NCI-H2107 (cell line): ENCODE measurements at regions not wholly inside any gene's neighbourhood (a gene's known extent, or its start where the extent isn't known, plus 50 kb on each side); places are given as distances from the start of the nearest gene placed in this dataset.

ENCODE experiments used
- DNase-seq: peaks from one replicate; lab custom pipeline; 2025; lab: John Stamatoyannopoulos, UW

GRCh38 chr4:189385579-189385978 lies 555.1 kb upstream of the FRG1 start:
- no peak for DNase-seq

- no peak for DNase-seq
Measured at GRCh38 chr4:189396435-189396834, 544.2 kb upstream of the FRG1 start.

GRCh38 chr4:189404271-189404670 lies 536.4 kb upstream of the FRG1 start:
- no peak for DNase-seq

GRCh38 chr4:189409158-189409557 lies 531.5 kb upstream of the FRG1 start:
- no peak for DNase-seq

GRCh38 chr4:189414021-189414420 lies 526.7 kb upstream of the FRG1 start:
- no peak for DNase-seq

- no peak for DNase-seq
Measured at GRCh38 chr4:189420572-189420971, 520.1 kb upstream of the FRG1 start.

GRCh38 chr4:189436207-189436606 lies 504.5 kb upstream of the FRG1 start:
- DNase-seq: no peak

- DNase-seq: no peak
Measured at GRCh38 chr4:189440716-189441115, 500.0 kb upstream of the FRG1 start.

- no peak for DNase-seq
Measured at GRCh38 chr4:189443341-189443740, 497.3 kb upstream of the FRG1 start.

- DNase-seq: no peak
Measured at GRCh38 chr4:189445613-189446012, 495.1 kb upstream of the FRG1 start.

- no peak for DNase-seq
Measured at GRCh38 chr4:189463734-189464133, 476.9 kb upstream of the FRG1 start.

- no peak for DNase-seq
Measured at GRCh38 chr4:189494407-189494806, 446.3 kb upstream of the FRG1 start.

- DNase-seq: no peak
Measured at GRCh38 chr4:189497516-189497915, 443.2 kb upstream of the FRG1 start.

- no peak for DNase-seq
Measured at GRCh38 chr4:189497996-189498395, 442.7 kb upstream of the FRG1 start.

GRCh38 chr4:189498457-189498856 lies 442.2 kb upstream of the FRG1 start:
- DNase-seq: no peak

- no peak for DNase-seq
Measured at GRCh38 chr4:189499696-189500095, 441.0 kb upstream of the FRG1 start.

- no peak for DNase-seq
Measured at GRCh38 chr4:189500970-189501369, 439.7 kb upstream of the FRG1 start.

- DNase-seq: no peak
Measured at GRCh38 chr4:189502841-189503435, 437.7 kb upstream of the FRG1 start.

- DNase-seq: no peak
Measured at GRCh38 chr4:189504220-189504619, 436.5 kb upstream of the FRG1 start.

- DNase-seq: no peak
Measured at GRCh38 chr4:189505380-189505779, 435.3 kb upstream of the FRG1 start.

- no peak for DNase-seq
Measured at GRCh38 chr4:189506080-189506479, 434.6 kb upstream of the FRG1 start.

- DNase-seq: no peak
Measured at GRCh38 chr4:189507060-189507459, 433.6 kb upstream of the FRG1 start.

GRCh38 chr4:189510601-189511000 lies 430.1 kb upstream of the FRG1 start:
- DNase-seq: no peak

GRCh38 chr4:189511581-189511980 lies 429.1 kb upstream of the FRG1 start:
- DNase-seq: no peak

GRCh38 chr4:189513421-189513820 lies 427.3 kb upstream of the FRG1 start:
- DNase-seq: no peak
